Stimulated activated CD4-positive, alpha-beta T cell treated with anti-CD3 and anti-CD28 coated beads, Interleukin-15, amount 100 ng/mL, for 48 hours (primary cell): ENCODE measurements at regions not wholly inside any gene's neighbourhood (a gene's known extent, or its start where the extent isn't known, plus 50 kb on each side); places are given as distances from the start of the nearest gene placed in this dataset.

Source experiments
- DNase-seq, 2 donors: peaks; one replicate each; pipeline ENCODE4 v3.0.0-alpha.2; 2020; ENCODE audit warnings: low read depth in 2 of 2

DNA sequence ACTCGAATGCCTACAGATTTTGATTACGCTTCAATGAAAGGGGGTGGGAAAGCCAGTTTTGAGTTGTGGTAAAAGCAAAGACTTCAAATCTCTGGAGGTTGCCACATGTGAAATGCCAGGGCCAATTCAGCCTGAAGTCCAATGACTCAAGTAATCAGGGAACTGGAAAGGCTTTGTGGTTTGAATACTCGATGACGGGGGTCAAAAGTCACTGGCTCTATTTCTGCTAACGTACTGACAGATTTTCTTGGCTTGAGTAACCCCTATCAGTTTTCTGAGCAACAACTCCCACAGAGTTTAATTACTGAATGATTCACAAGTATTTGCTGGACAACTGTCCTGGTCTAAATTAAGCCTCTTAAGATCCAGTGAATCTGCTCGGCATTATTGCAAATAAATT lies 152.2 kb downstream of the SIPA1L2 start:
- no peak for DNase-seq

DNA sequence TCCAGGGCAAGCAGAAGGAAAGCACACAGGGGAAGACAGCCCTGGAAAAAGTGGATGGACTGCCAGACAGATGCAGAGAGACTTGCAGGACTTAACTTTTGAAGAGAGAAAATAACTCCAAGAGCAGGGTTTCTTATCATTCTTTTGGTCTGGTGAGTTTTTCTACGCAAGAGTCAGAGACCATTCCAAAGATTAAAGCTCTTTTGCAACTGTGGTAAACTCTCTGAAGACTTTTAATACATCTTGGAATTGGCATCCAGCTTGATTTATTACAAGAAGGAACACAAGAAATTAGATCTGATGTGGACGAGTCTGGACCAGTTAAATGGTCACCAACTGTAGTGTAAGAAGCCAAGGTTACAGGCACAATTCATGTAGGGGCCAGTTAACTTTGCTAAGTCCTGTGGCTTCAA lies 153.4 kb downstream of the SIPA1L2 start:
- DNase-seq, result no peak

DNA sequence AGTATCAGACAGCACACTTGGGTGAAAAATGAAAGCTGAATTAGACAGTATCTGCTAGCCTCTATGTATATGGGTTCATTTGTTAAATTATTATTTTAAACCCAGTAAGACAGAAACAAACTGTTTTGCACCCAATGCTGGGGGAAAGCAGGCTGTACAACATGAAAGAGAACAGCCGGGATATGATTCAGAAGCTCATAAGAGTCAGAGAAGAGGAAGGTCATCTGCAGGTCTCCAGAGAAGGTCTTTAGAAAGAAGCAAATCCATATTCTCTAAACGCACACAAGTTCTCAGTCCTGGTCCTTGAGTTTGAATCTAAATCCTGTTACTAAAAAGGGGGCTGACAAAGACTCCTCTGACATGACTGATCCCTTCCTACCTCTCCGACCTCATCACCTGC lies 155.1 kb downstream of the SIPA1L2 start:
- DNase-seq, result no peak

DNA sequence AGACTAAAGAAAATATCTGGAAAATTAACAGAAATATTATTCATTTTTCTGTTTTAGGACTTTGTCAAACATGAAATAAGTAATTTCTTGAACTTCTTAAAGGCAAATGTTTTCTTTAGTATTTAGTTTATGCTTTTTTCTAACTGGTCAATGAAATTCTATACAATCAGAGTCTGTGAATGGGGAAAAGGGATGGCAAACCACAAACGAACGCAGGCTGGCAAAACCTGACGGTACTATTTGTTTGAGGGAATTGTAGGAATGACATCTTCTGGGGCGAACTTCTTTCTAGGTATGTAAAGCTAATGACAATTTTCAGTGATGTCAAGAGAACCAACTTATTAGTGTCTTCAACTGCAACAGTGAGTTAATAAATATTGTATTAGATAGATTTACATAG lies 156.0 kb downstream of the SIPA1L2 start:
- no peak for DNase-seq

DNA sequence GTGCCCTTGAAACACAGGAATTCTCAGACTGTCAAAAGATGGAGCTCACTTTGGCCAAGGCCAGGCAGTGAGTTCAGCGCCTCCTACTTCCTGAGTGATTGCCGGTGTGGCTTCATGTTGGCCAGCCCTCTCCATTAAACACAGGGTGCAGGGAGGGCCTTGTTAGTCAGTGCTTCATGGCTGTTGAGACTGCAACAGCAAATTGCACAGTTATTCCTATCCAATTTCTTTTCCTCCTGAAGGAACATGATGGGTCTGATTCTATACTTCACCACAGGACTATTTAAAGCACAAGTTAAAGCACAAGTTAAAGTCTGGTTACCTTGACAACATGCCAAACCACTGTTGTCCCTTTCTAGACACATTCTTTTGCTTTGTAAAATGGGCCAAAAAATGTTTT lies 156.6 kb downstream of the SIPA1L2 start:
- no peak for DNase-seq

DNA sequence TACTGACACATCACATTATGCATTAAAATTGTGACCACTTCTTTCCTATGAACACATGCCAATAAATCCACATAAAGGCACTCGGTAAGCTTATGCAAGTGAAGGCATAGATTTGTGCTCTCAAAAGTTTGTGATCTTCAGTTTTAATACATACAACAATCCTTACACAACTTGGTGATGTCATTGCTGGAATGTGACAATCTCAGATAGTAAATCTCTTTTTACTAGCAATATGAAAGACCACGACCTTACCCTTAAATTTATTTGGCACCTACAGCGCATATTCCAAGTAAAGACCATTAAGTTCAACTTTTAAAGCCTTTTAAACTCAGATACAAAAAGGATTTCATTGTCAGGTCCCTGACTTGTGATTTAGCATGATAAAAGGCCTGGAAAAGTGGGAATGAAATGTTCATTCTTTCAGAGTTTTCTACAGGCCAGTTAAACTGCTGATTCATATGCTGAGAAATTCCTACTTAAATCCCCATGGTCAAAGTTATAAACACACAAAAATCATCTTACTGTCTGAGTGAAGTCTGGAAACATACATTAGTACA lies 157.4 kb downstream of the SIPA1L2 start:
- DNase-seq, result no peak

DNA sequence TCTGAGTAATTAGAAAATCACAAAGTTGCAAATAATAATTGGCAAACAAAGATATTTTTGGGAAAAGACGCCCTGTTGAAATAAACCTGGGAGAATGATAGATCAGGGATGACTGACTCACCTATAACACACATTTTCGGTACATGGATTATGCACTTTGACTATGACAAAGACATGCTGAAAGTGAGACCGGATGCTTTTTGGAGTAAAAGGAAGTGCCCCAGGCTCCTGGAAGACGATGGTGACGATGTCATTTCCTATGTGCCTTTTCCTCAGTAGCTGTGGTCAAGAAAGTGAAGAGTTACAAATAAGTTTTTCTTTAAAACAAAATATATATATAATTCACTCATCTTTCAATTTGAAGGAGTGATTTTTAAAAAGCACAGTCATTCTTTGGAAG lies 158.7 kb downstream of the SIPA1L2 start:
- DNase-seq, result no peak

DNA sequence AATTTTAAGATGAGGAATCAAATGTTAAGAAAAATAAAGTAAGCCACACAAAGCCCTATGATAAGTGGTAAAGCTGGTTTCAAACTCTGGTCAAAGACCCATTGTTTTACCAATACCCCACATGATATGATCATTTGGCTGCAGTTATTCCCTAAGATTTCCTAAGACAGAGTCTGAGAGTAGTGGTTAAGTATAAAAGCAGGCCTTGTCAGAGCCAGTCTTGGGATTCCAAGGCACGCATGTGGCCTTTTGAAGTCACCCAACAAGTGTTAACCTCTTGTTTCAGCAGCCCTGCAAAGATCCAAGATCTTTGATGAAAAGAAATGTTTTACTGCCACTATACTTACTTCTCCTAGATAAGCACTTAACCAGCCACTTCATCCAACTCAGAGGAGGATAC lies 159.2 kb downstream of the SIPA1L2 start:
- DNase-seq, result no peak

DNA sequence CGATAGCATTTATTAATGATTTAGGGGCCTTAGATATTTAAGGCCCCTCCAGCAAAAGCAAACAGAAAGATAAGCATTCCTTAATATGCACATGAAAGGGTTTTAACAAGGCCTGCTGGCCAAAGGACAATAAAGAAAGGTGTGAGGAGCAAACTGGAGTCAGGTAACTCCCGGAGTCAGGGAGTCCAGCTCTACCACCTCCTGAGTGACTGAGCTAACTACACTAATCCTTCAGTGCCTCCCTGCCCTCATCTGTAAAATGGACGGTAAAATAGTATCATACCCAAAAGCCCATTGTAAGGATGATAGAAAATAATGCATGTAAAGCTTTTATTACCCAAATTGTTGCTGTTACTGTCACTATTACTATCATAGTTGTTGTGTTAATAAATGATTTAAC lies 161.7 kb downstream of the SIPA1L2 start:
- no peak for DNase-seq

DNA sequence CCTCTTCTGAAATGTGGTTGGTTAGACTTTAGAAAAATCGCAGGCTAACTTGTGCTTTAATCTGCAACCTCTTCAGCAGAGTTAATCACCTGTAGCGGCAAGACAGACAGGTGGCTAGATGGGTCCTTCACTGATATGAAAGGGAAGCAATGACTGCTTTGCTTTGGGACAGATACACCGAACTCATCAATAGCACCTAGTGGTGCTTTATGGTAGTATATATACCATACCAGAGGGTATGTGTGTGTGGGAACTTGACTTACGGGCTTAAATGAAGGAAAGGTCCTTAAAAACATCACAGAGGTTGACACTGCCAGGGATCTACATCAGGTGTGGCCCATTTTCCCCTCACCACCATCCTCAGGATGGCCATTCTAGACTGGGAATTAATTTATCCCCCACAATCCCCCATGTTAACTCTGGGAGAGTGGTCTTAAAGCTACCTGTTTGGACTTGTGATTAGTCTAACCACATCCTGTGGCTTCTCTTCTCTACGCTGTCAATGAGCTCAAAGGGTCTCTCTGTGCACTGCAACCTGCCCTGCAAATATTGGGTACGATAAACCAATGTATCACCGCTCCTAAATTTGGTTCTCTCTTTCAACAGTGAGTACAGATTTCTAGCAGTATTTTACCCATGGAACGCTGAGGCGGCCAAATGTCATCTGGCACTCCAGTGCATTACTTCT lies 162.7 kb downstream of the SIPA1L2 start:
- no peak for DNase-seq

DNA sequence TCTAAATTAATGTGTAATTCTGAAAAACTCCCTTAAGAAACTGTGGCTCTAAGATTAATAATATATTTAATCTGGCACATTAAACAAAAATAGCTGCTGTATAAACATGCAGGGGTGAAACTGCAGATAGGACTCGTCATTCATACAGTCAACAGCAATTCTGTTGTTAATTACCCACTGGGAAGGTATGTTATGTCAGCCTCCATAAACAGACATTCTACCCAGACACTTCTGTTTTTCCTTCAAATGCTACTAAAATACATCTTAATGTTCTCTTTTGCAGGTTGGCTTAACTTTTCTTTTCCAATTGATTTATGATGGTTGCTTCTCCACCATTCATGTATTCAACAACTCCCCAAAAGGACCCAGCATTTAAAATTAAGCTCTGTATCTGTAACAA lies 165.6 kb downstream of the SIPA1L2 start:
- DNase-seq, result no peak

DNA sequence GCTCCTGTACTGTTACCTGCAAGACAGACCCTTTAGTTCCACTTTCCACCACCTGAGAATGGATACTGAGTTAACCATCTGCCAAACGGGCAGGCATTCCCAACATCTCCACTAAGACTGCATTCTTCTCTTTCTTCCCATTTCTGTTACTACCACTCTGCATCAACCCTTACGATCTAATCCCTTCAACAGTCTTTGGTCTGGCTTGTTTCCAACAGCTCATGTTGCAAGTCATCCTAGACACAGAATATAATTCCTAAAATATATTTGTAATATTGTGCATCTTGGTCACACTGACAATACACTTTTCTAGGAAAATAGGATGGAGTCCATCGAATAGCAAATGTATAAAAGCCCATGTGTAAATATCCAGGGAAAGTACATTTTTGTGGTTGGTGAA lies 166.7 kb downstream of the SIPA1L2 start:
- DNase-seq, result no peak

DNA sequence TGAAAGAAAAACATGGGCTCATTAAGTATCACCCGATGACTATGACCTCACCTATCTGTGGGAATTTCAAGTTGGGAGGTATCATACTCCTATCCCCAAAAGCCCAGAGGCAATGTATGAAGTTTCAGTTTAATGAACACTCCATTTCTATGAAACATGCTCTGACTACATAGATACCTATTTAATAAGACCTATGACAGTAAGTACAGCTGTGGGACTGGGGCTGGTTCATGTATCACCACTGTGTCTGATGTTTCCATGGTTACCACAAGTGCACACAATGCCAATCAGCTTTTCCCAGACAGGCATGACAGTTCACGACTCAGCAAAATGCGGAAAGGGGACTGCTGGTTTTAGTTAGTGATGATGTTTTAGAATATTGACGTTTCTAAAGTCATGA lies 167.7 kb downstream of the SIPA1L2 start:
- DNase-seq, result no peak

DNA sequence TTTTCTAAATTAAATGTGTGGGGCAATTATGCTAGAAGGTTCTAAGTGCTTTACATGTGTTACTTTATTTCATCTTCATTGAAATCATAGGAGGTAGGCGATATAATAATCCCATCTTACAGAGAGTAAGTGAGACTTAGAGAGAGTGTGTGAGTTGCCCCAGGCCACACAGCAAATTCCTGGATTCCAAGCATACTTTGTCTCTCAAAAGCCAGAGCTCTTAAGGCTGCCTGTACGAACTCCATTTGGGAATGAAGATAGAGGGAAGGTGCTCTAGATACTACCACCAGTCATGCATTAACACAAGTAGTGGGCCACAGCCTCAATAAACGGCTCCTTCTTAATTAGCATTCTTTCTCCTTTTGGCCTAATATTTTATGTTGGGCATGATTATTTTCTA lies 170.1 kb downstream of the SIPA1L2 start:
- no peak for DNase-seq

DNA sequence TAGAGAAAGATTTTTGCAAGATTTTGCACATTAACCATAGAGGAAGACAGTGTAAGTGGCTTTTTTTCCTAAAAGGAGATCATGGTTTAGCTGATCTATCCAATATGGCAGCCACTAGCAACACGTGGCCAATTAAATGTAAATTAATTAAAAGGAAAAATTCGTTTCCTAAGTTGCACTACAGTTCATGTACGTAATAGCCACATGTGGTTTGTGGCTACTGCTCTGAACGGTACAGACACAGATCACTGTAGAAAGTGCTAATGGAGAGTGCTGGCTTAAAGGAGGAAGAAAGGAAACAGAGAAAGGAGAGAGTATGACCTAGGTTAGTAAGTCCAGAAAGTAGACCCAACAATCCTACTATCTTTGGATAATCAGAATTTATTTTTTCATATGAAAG lies 170.8 kb downstream of the SIPA1L2 start:
- DNase-seq, result no peak

DNA sequence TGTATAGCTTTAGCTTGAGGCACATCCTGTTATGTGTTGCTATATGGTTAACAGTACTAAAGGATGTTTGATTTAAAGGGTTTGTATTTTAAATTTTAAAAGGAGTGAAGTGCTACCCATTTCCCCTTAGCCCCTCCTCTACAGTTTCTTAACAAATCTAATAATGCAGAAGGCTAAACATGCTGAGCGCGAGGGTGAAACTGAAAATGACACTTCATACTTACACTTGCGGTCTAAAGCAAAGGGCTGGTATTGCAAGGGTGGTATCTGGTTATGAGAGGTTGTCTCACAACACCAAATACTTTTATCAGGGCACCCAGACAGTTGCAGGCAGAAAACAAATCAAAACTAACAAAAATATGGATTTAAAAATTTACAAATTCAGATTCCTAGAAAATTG lies 172.3 kb downstream of the SIPA1L2 start:
- no peak for DNase-seq

DNA sequence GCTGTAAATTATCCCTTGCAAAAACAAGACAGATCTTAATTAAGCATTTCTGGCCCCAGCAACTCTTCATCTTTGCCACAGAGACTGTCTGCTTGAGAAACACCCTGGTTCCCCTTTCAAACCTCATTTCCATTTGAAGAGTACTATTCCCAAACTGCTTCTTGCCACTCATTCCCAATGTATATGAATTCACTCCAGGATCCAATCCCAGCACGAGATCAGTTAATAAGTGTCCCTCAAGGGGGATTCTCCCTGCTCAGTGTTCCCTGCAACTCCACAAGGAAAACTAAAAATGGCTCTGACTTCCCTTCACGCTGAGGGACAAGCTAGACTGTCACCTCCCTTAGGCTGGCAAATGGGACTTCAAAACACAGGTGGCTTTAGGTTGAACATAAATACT lies 173.2 kb downstream of the SIPA1L2 start:
- no peak for DNase-seq

DNA sequence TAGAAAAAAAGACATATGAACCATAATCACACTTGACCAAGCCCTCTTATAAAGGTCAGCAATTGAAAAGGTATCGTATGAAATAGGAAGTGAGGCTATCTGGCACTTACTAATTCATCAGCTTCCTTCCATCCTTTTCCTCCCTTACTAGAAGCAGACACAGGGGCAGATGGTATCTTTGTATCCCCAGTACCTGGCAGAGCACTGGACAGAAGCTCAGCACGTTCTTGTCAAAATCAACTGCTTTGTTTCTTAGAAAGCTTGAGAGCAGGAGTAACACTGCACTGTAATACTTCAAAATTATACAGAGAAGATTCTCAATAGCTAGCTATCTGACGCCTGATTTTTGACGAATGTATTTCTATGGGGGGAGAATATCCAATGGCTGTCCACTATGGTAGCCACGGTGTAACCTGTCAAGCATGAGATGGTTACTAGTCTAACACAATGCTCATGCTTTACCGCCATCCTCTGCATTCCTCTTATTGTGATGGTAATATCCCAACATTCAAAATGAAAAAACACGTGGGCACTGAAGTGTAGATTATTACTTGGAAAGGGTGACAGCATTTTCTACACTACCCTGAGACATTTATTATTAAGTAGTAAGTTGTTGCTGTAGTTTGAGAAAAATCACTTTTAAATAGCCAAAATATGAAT lies 175.6 kb downstream of the SIPA1L2 start:
- no peak for DNase-seq

DNA sequence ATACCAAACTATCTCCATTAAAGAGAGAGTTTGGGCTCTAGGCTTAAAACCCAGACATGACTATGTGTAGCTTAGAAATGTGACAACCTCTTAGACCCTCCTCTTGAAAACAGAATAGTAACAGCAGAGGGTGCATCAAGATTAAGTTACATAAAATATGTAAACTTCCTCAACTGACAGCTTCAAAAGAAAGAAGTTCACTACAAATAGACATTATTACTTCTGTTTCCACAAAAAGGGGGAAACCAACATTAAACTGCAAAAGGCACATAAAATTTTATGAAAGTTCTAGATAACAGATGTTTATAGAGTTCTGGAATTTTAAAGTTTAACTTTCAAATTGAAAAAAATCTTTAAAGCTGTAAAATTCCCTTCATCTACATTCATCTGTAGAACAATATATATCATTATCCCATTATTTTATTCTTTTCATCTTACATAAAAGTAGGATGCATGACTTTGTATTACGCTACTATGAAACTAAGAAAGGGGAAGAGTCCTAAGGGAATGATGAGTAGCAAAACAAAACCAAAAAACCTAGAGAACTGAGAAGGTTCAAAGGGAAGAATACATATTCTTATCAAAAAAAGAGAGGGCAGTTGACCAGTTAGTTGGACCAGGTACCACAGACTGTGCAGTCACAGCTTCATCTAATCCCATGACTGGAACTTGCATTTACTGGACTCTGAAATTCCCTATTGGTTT lies 177.0 kb downstream of the SIPA1L2 start:
- DNase-seq, result no peak

DNA sequence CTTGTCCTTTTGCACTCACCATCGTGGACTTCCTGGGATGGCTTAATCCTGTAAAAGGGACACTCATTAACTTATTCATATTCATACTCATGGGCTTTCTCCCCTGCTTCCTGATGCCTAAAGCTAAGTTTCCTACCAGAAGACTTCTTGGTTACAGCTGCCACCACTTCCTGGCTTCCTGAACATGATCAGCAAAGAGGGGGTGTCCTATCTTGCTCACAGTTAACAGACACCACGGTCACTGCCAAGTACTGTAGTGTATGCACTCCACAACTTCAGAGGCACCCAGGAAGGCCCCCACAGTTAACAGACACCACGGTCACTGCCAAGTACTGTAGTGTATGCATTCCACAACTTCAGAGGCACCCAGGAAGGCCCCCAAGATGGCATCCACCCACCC lies 177.8 kb downstream of the SIPA1L2 start:
- DNase-seq, result no peak

DNA sequence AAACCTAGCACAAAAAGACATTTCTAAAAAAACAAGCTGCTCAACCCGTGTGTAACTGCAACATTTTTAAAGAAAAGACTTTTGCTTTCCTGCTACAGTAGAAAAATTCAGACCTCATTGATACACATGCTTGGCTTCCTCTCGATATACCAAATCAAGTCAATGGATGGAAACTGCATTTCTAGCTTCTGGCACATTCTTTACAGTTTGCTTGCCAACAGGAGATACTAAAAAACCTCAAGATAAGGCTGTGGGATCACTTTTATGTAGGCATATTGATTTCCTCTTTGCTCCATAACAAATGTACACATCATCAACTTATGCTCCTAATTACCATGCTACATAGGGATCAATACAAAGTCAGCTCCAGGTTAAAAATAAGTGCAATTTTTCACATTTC lies 178.4 kb downstream of the SIPA1L2 start:
- no peak for DNase-seq

DNA sequence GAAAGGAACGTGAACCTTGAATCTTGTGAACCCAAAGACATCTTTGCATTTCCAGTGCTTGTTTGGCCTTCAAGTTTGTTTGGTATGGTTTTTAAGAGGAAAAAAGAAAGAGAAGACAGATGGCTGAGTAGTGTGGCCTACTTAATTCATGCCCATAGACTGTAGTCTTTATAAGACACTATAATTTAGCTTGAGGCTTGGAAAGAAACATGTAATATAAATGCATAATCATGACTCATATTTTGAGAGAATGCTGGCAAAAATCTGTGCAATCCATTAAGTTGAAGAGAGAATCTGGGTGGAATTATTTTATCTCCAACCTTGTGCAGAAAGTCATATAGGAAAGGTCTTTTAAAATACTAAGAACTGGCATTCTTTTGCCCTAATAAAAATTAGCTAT lies 179.3 kb downstream of the SIPA1L2 start:
- no peak for DNase-seq

DNA sequence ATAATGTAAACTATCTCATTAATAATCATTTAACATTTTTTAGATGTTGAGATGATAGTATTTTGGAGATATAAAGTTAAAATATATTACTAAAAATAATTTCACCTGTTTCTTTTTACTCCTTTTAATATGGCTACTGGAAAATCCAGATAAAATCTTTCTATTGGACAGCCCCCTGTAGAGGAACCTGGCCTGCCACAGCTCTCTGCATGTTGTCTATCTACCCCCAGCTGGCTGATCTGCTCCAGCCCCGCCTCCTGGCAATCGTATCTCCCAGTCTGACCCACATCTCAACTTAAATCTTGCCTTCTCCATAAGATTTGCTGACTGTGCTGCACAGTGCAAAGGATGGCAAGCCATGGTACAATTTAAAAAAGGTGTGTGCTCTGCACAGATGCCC lies 182.8 kb downstream of the SIPA1L2 start:
- DNase-seq, result no peak
